ENCODE measurements at regions not wholly inside any gene's neighbourhood (a gene's known extent, or its start where the extent isn't known, plus 50 kb on each side); places are given as distances from the start of the nearest gene placed in this dataset.

DNA sequence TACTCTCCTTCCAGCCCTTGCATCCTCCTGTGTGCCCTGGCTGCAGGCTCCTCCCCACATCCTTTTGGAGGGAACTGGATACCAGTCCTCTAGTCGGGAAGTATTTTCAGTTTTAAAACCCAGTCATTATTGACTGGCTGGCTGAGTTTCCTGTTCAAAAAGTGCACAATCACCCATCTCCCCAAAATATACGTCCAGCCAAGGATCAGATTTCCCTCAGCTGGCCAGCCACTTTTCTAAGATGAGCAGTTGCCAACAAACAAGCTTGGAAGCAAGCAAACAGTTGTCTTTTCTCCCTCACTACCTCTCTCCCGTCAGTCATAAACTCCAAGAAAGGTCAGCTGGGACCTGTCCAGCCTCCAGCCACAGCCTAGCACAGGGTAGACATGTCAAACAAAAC, 147.7 kb upstream of the GALNT15 start:
- Histone ChIP-seq H3K4me1 (ENCODE audit: control insufficient read depth, insufficient read depth, low read length) (no peaks in the 10 kb centered on the region), H3K27ac (ENCODE audit: control insufficient read depth, insufficient read depth) (no peak overlapping the region), H2AFZ (ENCODE audit: control insufficient read depth, low read depth, low read length) (no peak overlapping the region), H3K79me2 (ENCODE audit: control insufficient read depth, insufficient read depth, low read length) (no peaks in the 10 kb centered on the region), H3K36me3 (ENCODE audit: control insufficient read depth in 2 of 2, insufficient read depth in 2 of 2, low read length in 1 of 2) (no peaks in the 10 kb centered on the region), H3K9me3 (replicated peaks; ENCODE audit: control insufficient read depth, insufficient read depth, low read length) (no peaks in the 10 kb centered on the region), H3K4me2 (ENCODE audit: control insufficient read depth, insufficient read depth) (no peak overlapping the region), H3K9ac (ENCODE audit: control insufficient read depth, insufficient read depth, low read length) (no peak overlapping the region), H3K4me3 (no peak overlapping the region), H4K20me1 (ENCODE audit: control insufficient read depth, insufficient read depth) (no peaks in the 10 kb centered on the region), H3K27me3 (replicated peaks in 1 of 2; ENCODE audit: control insufficient read depth in 2 of 2, insufficient read depth in 2 of 2, low read length in 1 of 2) (no peaks in the 10 kb centered on the region; a peak in 2 of 4 replicates)
- intact Hi-C loops (cut with micrococcal nuclease; ENCODE audit: unreplicated experiment) (no loop called here), in situ Hi-C loops (cut with MboI) (no loop called here)
- DNase-seq (ENCODE audit: low read depth, low spot score) (no peak), ATAC-seq (no peak), FAIRE-seq (no peak)
- SMC1A ChIA-PET (ENCODE audit: uncharacterized antibody, unreplicated experiment): no interaction called here
- no TSS peak for BruUV-seq (replicated peaks)
- WGBS (ENCODE audit: insufficient coverage, insufficient replicate concordance, low lambda C conversion rate, missing lambda C conversion rate): 0% methylated on average over 3 of the region's 3 CpGs
- POLR2A ChIA-PET: no interaction called here
- TF ChIP-seq STAT3 (IDR thresholded peaks at IDR 0.05; ENCODE audit: low read depth, low read length) (no peak), STAT1 (conservative IDR thresholded peaks at IDR 0.05) (no peak), ZBED1 (IDR thresholded peaks at IDR 0.05; ENCODE audit: borderline replicate concordance) (no peak), ZNF24 (IDR thresholded peaks at IDR 0.05) (no peak), ATF7 (IDR thresholded peaks at IDR 0.05; ENCODE audit: low read depth) (no peak), HCFC1 (IDR thresholded peaks at IDR 0.05; ENCODE audit: low read length) (no peak), ZNF274 (IDR thresholded peaks at IDR 0.05; ENCODE audit: insufficient read depth, insufficient read length) (no peak), SP1 (IDR thresholded peaks at IDR 0.05; ENCODE audit: low read depth, low read length) (no peak), POLR2AphosphoS2 (IDR thresholded peaks at IDR 0.05; ENCODE audit: low read depth, low read length) (no peak), BRCA1 (IDR thresholded peaks at IDR 0.05; ENCODE audit: low read depth, low read length) (no peak)
- RAD21 ChIA-PET (ENCODE audit: unreplicated experiment): no interaction called here
- CTCF ChIA-PET: no interaction called here

DNA sequence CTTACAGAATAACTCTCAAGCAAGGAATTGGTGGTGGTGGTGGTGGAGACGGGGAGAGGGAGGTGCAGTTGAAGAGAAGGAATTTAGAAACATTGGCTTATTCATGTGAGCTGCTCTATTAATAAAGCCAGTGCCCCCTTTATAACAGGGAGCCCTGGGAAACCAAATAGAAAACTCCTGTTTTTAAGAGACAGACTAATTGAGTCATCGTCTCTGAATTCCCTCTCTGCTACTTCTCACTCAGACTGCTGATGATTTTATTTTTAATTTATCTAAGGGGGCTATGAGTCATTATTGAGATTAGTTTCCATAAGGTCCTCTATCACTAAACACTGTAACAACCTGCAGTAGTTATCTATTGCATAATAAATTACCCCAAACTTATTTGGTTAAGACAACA, 145.9 kb upstream of the GALNT15 start:
- Histone ChIP-seq H3K9ac (ENCODE audit: control insufficient read depth, insufficient read depth, low read length) (no peak overlapping the region), H3K4me1 (ENCODE audit: control insufficient read depth, insufficient read depth, low read length) (no peaks in the 10 kb centered on the region), H3K36me3 (ENCODE audit: control insufficient read depth in 2 of 2, insufficient read depth in 2 of 2, low read length in 1 of 2) (no peaks in the 10 kb centered on the region), H3K9me3 (replicated peaks; ENCODE audit: control insufficient read depth, insufficient read depth, low read length) (no peaks in the 10 kb centered on the region), H3K4me3 (no peak overlapping the region), H3K4me2 (ENCODE audit: control insufficient read depth, insufficient read depth) (no peak overlapping the region), H3K27ac (ENCODE audit: control insufficient read depth, insufficient read depth) (no peak overlapping the region), H2AFZ (ENCODE audit: control insufficient read depth, low read depth, low read length) (no peak overlapping the region), H3K79me2 (ENCODE audit: control insufficient read depth, insufficient read depth, low read length) (no peaks in the 10 kb centered on the region), H3K27me3 (replicated peaks in 1 of 2; ENCODE audit: control insufficient read depth in 2 of 2, insufficient read depth in 2 of 2, low read length in 1 of 2) (no peaks in the 10 kb centered on the region; a peak in 2 of 4 replicates), H4K20me1 (ENCODE audit: control insufficient read depth, insufficient read depth) (no peaks in the 10 kb centered on the region)
- ATAC-seq (no peak), DNase-seq (ENCODE audit: low read depth, low spot score) (no peak), FAIRE-seq (no peak)
- no TSS peak for BruUV-seq (replicated peaks)
- in situ Hi-C loops (cut with MboI): no loop called here
- SMC1A ChIA-PET (ENCODE audit: uncharacterized antibody, unreplicated experiment): interaction anchor here (0.7 kb wide), 1 partner anchor 11 kb away, joined by 3 read pairs; no protein-coding TSS in a partner anchor
- POLR2A ChIA-PET: no interaction called here
- CTCF ChIA-PET: no interaction called here
- 39% methylated on average over 2 of the region's 2 CpGs for WGBS (ENCODE audit: insufficient coverage, insufficient replicate concordance, low lambda C conversion rate, missing lambda C conversion rate)
- RAD21 ChIA-PET (ENCODE audit: unreplicated experiment): no interaction called here
- no peak for TF ChIP-seq ZSCAN29 (IDR thresholded peaks at IDR 0.05)
- TF ChIP-seq, protein P1, sequence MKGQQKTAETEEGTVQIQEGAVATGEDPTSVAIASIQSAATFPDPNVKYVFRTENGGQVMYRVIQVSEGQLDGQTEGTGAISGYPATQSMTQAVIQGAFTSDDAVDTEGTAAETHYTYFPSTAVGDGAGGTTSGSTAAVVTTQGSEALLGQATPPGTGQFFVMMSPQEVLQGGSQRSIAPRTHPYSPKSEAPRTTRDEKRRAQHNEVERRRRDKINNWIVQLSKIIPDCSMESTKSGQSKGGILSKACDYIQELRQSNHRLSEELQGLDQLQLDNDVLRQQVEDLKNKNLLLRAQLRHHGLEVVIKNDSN (IDR thresholded peaks at IDR 0.05; ENCODE audit: borderline replicate concordance, extremely low read length, insufficient read depth, low read depth, low read length): no peak
- TF ChIP-seq CBFB (IDR thresholded peaks at IDR 0.05; ENCODE audit: low read depth): no peak
- intact Hi-C loops (cut with micrococcal nuclease; ENCODE audit: unreplicated experiment): no loop called here

Measured in GM12878 (cell line).